BJ (cell line): ENCODE measurements at regions not wholly inside any gene's neighbourhood (a gene's known extent, or its start where the extent isn't known, plus 50 kb on each side); places are given as distances from the start of the nearest gene placed in this dataset.

Experiments
- CTCF ChIA-PET: fragments of 350-600 bp; formaldehyde crosslinking; extraction: SDS; loops from one replicate; lab custom pipeline; 2021; ENCODE audit warnings: antibody characterized with exemption, inconsistent platforms; lab: Yijun Ruan, JAX
- POLR2A ChIA-PET: fragments of 300-600 bp; sonication (Branson Sonifier 250); formaldehyde crosslinking; extraction: SDS; loops from one replicate; lab custom pipeline; 2021; ENCODE audit warnings: antibody characterized with exemption; lab: Charles Lee
- DNase-seq: peaks from one replicate; pipeline ENCODE4 v3.0.0-alpha.2; 2011; ENCODE audit warnings: low read depth
- H3K27me3 ChIP-seq: 2 replicates; pipeline ENCODE4 v1.6.0; 2011; ENCODE audit warnings: low read length; ENCODE audit not compliant: control insufficient read depth, insufficient read depth
- H3K36me3 ChIP-seq: 2 replicates; pipeline ENCODE4 v1.5.1; 2011; ENCODE audit warnings: low read length; ENCODE audit not compliant: control insufficient read depth, insufficient read depth
- H3K4me3 ChIP-seq: 2 replicates; pipeline ENCODE4 v1.5.1; 2011; ENCODE audit warnings: low read depth, mild to moderate bottlenecking, control low read depth, low read length
- CTCF ChIP-seq: IDR thresholded peaks from 2 replicates; pipeline ENCODE4 v1.5.1; 2011; ENCODE audit warnings: low read depth, mild to moderate bottlenecking, control low read depth, inconsistent platforms, low read length, moderate library complexity; ENCODE audit not compliant: insufficient read depth

GRCh38 chr4:33566649-33567048 is 2677.7 kb downstream of the ARAP2 start:
- Histone ChIP-seq H3K36me3 (no peaks in the 10 kb centered on the region), H3K27me3 (no peaks in the 10 kb centered on the region), H3K4me3 (no peak overlapping the region)
- ChIA-PET POLR2A (no interaction called here), CTCF (no interaction called here)
- no peak for DNase-seq
- no peak for TF ChIP-seq CTCF

GRCh38 chr4:33577791-33578190 is 2666.5 kb downstream of the ARAP2 start:
- no peak for TF ChIP-seq CTCF
- POLR2A ChIA-PET, result no interaction called here
- CTCF ChIA-PET, result interaction anchor here (1.5 kb wide), 1 partner anchor 10 kb away, joined by 5 read pairs; no protein-coding TSS in a partner anchor
- no peak overlapping the region for H3K4me3 ChIP-seq
- H3K36me3 ChIP-seq, result no peaks in the 10 kb centered on the region
- no peak for DNase-seq
- H3K27me3 ChIP-seq, result no peaks in the 10 kb centered on the region

GRCh38 chr4:33579951-33580350 is 2664.4 kb downstream of the ARAP2 start:
- no peaks in the 10 kb centered on the region for H3K36me3 ChIP-seq
- no peak for DNase-seq
- no peaks in the 10 kb centered on the region for H3K27me3 ChIP-seq
- TF ChIP-seq CTCF, result no peak
- no peak overlapping the region for H3K4me3 ChIP-seq
- POLR2A ChIA-PET, result no interaction called here
- CTCF ChIA-PET, result interaction anchor here (1.1 kb wide), 1 partner anchor 24 kb away, joined by 3 read pairs; no protein-coding TSS in a partner anchor

- POLR2A ChIA-PET, result no interaction called here
- H3K4me3 ChIP-seq, result no peak overlapping the region
- TF ChIP-seq CTCF, result no peak
- no peaks in the 10 kb centered on the region for H3K36me3 ChIP-seq
- CTCF ChIA-PET, result interaction anchor here (0.6 kb wide), 1 partner anchor 964 kb away, joined by 3 read pairs; no protein-coding TSS in a partner anchor
- H3K27me3 ChIP-seq, result no peaks in the 10 kb centered on the region
- DNase-seq, result no peak
Measured at GRCh38 chr4:33592701-33593100, 2651.6 kb downstream of the ARAP2 start.

- TF ChIP-seq CTCF, result no peak
- Histone ChIP-seq H3K27me3 (no peaks in the 10 kb centered on the region), H3K4me3 (no peak overlapping the region), H3K36me3 (no peaks in the 10 kb centered on the region)
- POLR2A ChIA-PET, result no interaction called here
- CTCF ChIA-PET, result no interaction called here
- no peak for DNase-seq
Measured at GRCh38 chr4:33606951-33607350, 2637.4 kb downstream of the ARAP2 start.
